Activated CD4-positive, CD25-positive, alpha-beta regulatory T cell treated with anti-CD3 and anti-CD28 coated beads, Interleukin-2, amount 50 U/mL, for 16 hours (primary cell): ENCODE measurements at regions not wholly inside any gene's neighbourhood (a gene's known extent, or its start where the extent isn't known, plus 50 kb on each side); places are given as distances from the start of the nearest gene placed in this dataset.
"Not testable (repeated sequence)": the region's sequence is repeated elsewhere in the genome, so short reads cannot be mapped to it uniquely, and the experiment has no call there.

Experiments used
- DNase-seq: peaks from one replicate; pipeline ENCODE4 v3.0.0-alpha.2; 2020; ENCODE audit warnings: low read depth, low spot score

- not testable (repeated sequence) for DNase-seq
Observed at GRCh38 chr16:29135098-29135497, 150.2 kb downstream of the LAT start.

GRCh38 chr16:29133681-29134430 is 149.0 kb downstream of the LAT start:
- DNase-seq = not testable (repeated sequence)

GRCh38 chr16:29132869-29133268 is 148.0 kb downstream of the LAT start:
- DNase-seq = not testable (repeated sequence)

DNA sequence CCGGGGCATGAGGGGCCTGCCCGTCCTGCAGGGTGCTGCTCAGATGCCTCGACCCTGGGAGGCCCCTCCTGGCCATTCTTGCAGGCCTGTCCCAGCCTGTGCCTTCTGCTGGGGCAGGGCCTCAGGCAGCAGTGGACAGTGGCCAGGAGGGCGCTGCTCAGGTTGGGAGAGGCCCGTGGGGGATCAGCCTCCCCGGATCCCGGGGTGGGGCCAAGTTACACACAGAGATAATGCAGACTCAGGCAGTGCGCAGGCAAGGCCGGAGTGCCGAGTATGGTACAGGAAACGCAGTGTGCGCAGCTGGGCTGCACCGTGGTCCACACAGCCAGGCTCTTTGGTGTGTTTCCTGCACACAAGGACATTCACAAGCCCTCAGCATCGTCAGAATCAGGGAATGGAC is 147.6 kb downstream of the LAT start:
- DNase-seq = not testable (repeated sequence)

- DNase-seq = not testable (repeated sequence)
Observed at GRCh38 chr16:29130901-29131851, 146.3 kb downstream of the LAT start.

GRCh38 chr16:29130131-29130711 is 145.4 kb downstream of the LAT start:
- not testable (repeated sequence) for DNase-seq

- DNase-seq = not testable (repeated sequence)
Observed at GRCh38 chr16:29129458-29130038, 144.7 kb downstream of the LAT start.

GRCh38 chr16:29128732-29129457 is 144.0 kb downstream of the LAT start:
- not testable (repeated sequence) for DNase-seq

GRCh38 chr16:29127806-29128420 is 143.1 kb downstream of the LAT start:
- DNase-seq = not testable (repeated sequence)

- no peak for DNase-seq
Observed at GRCh38 chr16:29126616-29127015, 141.8 kb downstream of the LAT start.

DNA sequence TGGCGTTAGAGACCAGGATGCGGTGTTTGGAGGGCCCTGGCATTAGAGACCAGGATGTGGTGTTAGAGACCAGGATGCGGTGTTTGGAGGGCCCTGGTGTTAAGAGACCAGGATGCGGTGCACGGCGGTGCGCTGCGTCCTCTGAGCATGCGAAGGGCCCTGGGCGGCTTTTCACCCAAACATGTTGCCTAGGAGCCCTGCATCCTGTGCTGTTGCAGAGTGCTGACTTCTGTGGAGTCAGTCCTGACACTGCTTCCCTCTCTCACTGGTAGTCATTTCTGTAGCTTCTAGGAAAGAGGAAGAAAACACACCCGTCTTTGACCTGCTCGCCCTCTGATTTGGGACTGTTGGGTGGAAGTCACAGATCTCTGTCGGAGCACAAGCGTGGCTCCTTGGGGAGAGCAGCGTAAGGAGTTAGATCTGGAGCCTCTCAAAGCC is 141.2 kb downstream of the LAT start:
- DNase-seq = no peak

GRCh38 chr16:29124828-29125227 is 140.0 kb downstream of the LAT start:
- DNase-seq = no peak

- not testable (repeated sequence) for DNase-seq
Observed at GRCh38 chr16:29124162-29124561, 139.3 kb downstream of the LAT start.

GRCh38 chr16:29120680-29121079 is 135.8 kb downstream of the LAT start:
- not testable (repeated sequence) for DNase-seq

- not testable (repeated sequence) for DNase-seq
Observed at GRCh38 chr16:29118301-29118957, 133.6 kb downstream of the LAT start.

DNA sequence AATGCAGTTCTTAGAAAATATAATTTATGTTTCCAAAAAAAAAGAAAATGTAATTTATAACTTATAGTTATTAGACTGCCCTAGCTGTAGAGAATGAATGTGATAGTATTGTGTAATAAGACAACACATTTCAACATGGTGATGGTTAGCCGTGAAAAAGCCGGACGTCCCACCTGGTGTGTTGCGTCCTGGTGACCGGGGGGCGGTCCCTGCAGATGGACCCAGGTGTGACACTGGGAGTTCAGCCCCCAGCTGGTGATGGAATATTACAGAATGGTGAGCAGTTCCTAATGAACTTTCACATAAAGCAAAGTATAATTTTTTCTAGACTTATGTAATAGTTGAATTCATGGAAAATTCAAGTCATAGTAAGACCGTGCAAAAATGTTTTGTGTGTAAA is 132.8 kb downstream of the LAT start:
- DNase-seq = no peak

DNA sequence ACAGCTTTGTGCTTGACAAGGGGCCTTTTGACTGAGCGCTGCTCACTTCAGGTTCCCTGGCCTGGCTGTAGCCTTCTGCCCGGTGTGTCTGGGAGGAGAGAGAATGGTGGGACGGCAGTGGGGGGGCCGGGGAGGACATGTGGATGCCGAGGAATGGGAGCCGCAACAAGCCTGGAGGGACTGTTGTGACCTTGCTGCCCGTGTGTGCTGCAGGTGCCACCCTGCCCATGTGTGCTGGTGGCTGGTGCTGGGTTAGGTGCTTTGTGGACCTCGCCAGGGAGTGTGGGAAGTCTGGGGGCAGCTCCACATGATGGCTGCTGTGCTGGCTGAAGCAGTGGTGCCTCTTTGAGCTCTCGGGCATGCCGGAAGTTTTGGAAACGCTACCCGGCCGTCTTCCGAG is 132.1 kb downstream of the LAT start:
- DNase-seq = no peak

DNA sequence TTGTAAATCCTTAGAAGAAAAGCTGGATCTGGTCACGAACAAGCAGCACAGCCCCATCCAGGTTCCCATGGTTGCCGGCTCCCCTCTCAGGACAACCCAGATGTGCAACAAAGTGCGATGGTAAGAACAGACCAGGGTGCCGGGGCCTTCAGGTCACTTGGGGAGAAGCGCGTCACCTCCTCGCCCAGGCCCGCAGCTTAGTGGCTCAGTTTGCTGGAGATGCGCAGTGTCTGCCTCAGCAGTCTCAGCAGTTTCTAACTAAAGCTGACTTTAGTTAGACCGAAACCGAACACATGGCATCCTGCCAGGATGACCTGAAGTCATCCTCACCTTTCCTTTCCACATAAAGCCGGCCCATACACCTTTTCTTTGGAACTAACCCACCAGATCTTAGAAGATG is 131.4 kb downstream of the LAT start:
- not testable (repeated sequence) for DNase-seq

DNA sequence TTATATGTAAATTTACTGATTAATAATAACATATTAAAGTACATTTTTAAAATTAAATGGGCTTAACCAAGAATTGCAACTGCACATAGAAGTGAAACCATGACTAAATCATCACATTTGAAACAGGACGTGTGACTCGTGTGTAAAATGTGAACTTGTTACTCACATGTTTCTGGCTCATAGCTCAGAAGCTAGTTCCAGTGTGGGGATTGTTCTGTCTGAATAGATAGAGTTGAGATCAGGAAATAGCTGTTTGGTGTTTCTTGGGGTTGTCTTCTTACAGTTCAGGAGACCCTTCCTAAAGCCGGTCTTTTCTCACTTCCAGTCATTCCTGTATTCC is 130.9 kb downstream of the LAT start:
- DNase-seq = not testable (repeated sequence)
